LoVo (cell line): ENCODE measurements at regions not wholly inside any gene's neighbourhood (a gene's known extent, or its start where the extent isn't known, plus 50 kb on each side); places are given as distances from the start of the nearest gene placed in this dataset.
"Not testable (repeated sequence)": the region's sequence is repeated elsewhere in the genome, so short reads cannot be mapped to it uniquely, and the experiment has no call there.

Experiments
- DNase-seq: peaks from one replicate; pipeline ENCODE4 v3.0.0-alpha.2; 2016; ENCODE audit warnings: low spot score

DNA sequence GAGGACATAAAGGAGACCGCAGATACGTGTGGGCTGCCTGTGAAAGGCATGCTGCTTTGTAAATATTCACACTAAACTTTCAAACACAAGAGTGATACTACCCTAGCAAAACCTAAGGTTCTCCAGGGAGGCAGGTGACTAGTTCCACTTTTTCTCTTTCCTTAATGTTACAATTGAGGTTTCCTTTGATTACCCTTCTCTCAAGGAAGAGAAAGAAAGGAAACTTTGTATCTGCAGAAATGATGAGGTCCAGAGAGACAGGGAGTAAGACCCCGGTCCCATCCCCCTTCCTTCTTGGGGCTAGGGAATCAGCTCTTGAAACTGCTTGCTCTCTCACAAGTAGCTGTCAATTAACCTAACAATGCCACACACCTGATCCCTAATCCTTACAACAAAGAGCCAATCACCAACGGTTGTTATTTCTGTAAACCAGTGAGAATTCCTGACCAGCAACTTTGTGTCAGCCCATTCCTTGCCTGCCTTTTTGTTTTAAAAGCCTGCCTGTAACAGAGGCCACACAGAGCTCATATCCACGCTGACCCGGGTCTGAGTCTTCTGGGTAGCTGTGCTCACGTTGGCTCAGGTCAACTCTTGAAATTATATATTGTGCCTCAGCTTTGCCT, 754.8 kb upstream of the FRG1 start:
- no peak for DNase-seq

DNA sequence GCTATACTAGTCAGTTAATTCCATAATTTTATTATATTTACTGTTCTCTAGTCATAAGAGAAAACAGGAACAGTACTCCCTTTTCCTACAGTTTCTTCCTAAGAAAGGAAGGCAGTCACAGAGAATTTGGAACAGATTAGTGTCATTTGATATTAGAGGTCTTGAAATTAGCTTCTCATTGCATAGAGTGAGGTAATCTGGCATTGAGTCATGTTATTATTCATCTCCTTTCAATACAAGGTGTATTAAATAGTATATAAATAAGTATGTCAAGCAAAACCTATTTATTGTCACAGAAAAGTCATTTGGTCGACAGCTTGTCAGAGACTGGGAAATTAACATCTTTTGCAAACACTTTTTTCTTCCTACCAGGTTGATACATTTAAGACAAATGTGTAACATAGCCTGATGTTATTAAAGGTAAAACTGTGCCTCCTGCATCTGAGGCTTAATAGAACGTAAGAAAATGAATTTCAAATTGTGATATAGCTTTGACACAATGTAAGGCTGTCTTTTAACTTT, 753.1 kb upstream of the FRG1 start:
- DNase-seq: no peak

DNA sequence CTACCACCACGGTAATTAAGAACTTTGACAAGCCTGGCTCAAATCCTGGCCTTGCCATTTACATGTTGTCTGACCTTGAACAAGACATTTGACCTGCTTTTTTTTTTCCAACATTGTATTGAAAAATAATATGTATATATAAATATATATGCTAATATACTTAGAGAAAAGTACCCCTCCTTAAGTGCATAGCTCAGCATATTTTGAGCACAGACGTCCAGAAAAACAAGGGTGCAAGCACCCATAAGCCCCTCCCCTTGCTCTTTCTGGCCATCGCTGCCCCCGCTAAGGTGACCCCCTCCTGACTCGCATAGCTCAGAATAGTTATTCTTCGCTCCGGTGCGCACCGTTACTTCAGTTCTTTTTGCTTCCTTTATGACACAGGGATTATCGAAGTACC, 742.0 kb upstream of the FRG1 start:
- no peak for DNase-seq

DNA sequence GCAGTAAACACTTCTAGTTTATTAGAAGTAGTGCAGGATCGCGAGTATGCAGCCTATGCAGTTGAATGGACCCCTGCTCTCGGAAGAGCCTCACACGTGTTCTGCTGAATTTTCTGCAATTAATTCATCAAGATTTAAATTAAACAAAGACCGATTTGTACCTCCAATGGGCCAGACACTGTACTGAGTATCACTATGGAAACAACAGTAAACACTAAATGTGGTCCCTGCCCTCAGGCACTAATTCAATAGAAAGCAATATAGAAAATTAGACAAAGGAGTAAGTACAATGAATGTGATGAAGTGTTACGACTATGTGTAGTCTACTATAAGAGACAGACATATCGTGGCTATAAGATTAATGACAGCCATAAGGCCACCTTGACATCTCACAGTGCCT, 740.3 kb upstream of the FRG1 start:
- no peak for DNase-seq

DNA sequence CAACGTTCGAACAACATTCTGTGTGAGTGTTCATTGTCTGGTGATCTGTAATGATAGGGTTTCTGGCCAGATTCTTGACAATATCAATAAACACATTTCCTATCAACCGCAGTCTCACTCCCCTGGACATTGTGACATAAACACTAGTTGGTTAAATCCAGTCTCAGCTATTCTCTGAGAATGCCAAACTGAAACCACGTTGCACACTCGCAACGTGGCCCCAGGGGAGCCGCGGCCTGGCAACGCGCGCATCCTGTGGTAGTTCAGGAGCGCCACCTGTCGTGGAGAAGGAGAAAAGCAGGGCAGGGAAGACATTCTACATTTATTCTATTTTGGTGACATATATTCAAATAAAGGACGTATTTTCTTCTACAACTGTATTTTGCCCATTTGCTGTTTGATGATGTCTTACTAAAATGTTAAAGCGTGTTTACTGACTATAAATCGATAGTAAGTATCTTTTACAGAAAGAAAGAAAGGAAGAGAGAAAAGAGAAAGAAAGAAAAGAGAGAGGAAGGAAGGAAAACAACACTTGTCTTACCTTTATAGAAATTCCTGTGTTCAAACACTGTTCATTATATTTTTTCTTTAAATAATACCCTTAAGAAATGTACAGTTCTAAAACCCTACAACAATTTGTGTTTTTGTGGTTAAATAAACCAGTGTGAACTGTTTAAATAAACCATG, 738.3 kb upstream of the FRG1 start:
- peak; percentile 55 for DNase-seq

DNA sequence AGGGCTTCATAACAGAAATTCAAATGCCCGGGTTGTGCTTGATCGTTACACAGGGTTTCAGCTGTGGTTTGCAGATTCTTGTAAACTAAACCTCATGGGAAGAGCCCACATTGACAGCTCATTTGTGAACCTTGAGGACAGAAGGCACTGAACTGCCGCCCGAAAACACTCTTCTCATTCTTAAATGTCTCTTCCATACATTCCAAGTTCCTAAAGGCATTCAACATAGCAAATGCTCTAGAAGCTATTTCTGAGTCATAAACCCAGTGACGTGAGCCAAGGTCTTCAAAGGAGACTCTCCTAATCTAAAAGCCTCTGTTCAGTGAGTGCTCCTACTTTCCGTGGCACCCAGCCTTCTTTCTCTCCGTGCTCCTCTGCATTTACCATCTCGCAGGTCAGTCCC, 737.8 kb upstream of the FRG1 start:
- DNase-seq: no peak

DNA sequence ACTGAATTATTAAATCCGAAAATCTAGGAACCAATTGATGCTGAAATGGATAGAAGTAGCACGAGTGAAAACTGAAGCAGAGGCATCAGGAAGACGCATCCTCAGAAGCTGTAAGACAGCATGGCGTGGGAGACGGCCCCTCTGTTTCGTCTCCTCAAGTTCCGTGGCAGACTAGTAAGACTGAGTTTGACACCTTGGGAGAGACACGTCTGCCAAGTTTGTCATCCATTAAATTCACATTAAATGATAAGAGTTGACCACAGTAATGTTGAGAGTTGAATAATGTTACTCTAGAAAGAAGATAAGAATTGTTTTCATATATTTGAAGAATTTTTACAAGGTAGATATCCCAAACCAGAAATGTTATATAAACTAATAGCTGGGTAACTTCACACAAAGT, 736.1 kb upstream of the FRG1 start:
- no peak for DNase-seq

DNA sequence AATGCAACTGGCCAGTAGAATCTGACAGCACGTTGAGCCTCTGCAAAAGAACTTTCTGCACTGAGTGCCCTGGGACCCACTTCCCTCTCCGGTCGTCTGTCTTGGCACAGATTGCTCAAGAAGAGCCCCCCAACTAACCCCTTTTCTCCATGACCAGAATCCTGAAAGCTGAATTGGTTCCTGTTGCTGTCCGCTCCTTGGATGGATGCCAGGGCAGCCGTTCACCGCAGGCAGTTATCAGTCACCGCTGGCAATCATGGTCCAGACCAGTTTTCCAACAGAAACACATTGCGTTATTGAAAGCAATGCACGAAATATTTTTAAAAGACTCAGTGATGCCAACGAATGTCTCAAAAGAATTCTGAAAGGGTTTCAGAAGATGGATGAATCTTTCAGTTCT, 733.7 kb upstream of the FRG1 start:
- DNase-seq: no peak

DNA sequence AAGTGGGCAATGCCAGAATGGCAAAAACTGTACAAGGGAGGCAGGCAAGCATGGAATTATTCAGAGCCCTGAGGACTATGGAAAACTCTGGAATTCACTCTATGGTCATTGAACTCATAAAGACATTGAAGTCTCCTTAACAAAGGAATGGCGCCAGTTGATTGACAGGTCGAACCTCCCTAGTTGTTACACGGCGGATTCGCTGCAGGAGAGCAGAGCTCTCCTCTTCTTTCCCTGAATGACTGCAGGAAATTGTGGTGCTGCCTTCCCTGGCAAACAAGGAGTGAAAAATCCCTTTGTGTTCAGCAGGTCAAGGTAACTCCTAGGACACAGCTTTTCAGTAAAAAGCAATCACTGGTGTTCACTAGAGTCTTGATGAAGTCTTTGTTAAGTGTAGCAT, 732.8 kb upstream of the FRG1 start:
- no peak for DNase-seq

DNA sequence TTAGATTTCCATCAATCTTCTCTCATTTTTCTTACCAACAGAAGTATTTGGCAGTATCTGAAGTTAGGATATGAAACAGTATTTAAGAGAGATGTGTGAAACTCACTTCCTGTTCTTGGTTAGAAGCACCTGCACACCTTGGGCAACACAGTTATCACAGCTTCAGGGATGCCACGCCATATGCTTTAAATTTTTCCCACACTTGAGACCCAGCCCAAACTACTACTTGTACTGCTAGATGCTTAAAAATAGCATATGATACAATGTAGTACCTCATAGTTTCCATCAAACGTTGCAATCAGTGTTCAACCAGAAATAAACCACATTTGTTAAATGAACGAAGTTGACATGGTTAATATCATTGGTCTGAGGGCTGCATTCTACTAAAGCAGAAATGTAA, 725.1 kb upstream of the FRG1 start:
- no peak for DNase-seq

DNA sequence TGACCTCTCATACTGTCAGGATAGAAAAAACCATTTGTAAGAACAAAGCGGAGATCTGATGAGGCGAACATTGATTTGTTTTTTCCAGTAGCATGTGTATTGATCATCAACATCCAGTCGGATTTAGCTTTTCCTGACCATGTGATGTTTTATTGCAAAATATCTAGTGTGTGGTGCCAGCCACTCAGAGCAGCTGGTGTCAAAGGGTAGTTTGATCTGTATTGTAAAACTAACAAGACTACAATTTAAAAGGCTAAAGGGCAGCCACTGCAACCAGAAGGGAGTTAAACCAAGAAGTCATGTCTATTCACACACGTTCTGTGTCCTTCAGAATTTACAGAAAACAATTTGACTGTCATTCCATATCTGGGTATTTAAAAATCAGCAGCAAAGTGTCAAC, 719.0 kb upstream of the FRG1 start:
- DNase-seq: no peak

DNA sequence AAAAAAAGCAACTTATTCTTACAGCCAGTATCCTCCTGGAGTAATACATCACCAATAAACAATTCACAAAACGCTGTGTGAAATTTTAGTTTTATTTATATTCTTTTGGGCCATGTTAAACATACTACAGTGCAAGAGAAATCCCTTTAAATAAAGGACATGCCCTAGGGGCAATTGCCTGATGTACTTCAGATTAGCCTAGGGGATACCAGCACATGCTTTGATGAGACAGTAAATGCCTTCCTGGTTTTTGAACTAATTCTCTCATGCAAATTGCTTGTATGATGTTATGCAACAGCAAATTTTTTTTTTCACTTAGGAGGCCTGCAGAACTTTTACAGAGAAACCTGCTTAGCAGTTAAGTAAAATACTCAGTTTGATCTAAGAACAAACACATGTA, 711.9 kb upstream of the FRG1 start:
- no peak for DNase-seq

DNA sequence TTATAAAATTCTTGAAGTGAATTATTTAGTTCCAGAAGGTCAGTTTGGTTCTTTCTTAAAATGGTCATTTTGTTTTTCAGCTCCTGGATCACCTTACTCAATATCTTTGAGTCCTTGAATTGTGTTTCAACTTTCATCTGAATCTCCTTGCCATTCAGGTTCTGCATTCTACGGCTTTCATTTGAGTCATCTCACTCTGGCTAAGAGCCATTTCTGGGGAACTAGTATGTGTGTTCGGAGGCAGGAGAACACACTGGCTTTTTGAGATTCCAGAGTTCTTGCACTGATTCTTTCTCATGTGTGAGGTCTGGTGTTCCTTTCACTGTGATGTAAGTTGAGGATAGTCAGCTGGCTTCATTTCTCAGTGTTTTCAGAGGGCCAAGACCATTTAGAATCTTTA, 708.4 kb upstream of the FRG1 start:
- no peak for DNase-seq

DNA sequence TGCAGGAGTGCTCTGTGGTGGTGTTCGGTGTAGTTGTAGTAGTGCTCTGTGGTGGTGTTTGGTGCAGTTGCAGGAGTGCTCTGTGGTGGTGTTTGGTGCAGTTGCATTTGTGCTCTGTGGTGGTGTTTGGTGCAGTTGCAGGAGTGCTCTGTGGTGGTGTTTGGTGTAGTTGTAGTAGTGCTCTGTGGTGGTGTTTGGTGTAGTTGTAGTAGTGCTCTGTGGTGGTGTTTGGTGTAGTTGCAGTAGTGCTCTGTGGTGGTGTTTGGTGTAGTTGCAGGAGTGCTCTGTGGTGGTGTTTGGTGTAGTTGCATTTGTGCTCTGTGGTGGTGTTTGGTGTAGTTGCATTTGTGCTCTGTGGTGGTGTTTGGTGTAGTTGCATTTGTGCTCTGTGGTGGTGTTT, 706.9 kb upstream of the FRG1 start:
- DNase-seq: not testable (repeated sequence)

DNA sequence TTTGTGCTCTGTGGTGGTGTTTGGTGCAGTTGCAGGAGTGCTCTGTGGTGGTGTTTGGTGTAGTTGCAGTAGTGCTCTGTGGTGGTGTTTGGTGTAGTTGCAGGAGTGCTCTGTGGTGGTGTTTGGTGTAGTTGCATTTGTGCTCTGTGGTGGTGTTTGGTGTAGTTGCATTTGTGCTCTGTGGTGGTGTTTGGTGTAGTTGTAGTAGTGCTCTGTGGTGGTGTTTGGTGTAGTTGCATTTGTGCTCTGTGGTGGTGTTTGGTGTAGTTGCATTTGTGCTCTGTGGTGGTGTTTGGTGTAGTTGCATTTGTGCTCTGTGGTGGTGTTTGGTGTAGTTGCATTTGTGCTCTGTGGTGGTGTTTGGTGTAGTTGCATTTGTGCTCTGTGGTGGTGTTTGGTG, 705.7 kb upstream of the FRG1 start:
- DNase-seq: not testable (repeated sequence)

DNA sequence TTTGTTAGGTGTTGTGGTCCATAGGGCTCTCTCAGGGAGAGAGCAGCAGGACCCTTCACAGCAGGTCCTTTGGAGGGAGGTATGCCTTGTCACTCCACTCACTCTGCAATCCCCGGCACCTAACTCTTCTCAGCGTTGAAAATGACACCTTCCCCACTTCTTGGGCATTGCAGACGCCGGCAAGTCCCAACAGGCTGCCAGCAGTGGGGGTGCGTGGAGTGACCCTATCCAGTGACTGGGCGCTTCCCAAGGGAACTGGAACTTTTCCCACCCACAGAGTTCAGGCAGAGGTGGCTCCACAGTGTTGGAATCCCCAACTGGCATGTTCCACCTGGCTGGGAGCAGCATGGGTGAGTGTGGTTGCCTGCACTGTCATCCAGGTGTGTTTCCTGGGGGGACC, 705.1 kb upstream of the FRG1 start:
- DNase-seq: no peak

DNA sequence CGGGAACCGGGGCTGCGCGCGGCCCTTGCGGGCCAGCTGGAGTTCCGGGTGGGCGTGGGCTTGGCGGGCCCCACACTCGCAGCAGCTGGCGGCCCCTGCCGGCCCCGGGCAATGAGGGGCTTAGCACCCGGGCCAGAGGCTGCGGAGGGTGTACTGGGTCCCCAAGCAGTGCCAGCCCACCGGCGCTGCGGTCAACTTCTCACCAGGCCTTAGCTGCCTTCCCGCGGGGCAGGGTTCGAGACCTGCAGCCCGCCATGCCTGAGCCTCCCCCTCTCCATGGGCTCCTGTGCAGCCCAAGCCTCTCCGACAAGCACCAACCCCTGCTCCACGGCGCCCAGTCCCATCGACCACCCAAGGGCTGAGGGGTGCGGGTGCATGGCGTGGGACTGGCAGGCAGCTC, 704.4 kb upstream of the FRG1 start:
- DNase-seq: not testable (repeated sequence)

DNA sequence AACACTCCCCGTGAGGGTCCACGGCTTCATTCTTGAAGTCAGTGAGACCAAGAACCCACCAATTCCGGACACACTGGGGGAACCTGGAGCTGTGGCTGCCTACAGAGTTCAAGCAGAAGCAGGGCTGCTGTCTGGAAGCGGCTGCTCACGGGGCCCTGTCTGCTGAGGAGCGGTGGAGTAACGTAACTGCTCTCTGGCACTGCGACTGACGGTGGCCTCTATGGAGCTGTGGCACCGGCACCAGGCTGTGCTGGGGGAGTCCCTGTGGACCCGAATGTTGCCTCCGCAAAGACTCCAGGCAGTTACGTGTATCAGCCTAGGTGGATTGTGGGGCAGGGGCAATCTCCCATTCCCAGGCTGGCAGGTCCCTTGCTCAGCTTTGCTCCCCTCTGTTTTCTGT, 703.3 kb upstream of the FRG1 start:
- no peak for DNase-seq

DNA sequence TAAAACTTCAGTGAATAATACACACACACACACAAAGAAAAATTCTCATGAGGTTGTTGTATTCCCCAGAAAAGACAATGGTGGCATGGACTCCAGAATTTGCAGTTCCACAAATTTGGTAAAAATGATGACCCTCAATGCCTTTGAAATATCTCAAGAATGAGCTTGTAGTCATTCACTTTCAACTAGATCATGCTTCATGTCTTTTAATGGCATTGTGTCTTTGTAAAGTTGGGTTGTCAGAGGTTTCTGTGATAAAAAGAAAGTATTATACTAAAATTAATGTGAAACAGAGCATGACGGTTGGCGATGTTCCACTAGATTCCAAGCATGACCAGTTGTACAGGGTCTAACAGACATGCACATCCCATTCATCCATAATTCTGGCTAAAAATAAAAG, 685.0 kb upstream of the FRG1 start:
- no peak for DNase-seq

DNA sequence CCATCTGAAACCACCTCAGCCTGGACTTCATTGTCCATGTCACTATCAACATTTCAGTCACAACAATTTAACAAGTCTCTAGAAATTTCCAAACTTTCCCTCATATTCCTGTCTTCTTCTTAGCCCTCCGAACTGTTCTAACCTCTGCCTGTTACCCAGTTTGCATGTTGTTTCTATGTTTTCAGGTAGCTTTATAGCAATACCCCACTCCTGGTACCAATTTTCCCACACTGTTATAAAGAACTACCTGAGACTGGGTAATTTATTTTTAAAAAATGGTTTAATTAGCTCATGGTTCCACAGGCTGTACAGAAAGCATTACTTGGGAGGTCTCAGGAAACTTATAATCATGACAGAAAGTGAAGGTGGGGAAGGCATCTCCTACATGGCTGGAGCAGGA, 679.2 kb upstream of the FRG1 start:
- DNase-seq: no peak

DNA sequence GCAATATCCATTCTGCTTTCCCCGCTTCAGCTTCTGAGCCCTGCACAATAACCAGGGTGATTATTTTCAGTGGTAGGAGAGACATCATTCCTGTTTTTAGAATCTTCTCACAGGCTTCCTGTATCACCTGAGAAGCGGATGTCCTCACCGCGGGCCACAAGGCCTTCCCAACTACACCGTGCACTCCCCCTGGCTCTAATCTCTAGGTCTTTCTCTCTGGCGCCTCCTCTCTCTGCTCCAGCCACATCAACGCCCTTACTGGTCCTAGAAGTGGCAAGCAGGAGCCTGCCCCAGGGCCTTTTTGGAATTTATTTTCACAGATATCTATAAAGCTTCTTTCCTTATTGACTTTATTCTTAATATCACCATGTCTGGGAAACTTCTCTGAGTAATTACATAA, 675.2 kb upstream of the FRG1 start:
- DNase-seq: no peak

DNA sequence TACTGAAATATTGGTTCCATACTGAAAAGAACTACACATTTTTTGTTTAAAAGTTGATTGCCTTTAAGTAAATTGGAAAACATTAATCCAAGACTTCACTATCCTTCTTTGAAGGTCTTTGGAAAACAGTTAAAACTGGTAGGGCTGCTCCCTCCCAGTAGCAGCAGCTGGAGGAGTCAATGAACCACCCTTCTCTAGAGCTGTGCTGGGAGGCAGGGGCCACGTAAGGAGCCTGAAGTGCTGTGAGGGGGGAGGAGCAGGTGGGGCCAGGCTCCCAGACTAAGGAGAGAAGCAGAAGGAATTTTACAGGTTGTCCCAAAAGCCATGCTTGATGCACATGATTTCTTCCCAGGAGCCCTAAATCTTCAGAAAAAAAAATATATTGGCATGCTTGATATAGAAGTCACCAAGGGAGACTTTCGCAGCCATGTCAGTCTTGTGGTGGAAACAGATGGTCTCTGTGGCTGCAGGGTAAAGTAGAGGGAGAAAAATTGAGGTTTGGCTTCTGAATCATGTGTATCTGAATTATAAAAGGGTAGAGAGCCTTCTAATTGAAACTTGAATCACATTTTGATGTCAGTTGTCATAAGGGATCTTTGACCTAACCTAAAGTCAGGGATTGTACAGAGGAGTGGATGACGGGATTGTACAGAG, 673.2 kb upstream of the FRG1 start:
- DNase-seq: no peak

DNA sequence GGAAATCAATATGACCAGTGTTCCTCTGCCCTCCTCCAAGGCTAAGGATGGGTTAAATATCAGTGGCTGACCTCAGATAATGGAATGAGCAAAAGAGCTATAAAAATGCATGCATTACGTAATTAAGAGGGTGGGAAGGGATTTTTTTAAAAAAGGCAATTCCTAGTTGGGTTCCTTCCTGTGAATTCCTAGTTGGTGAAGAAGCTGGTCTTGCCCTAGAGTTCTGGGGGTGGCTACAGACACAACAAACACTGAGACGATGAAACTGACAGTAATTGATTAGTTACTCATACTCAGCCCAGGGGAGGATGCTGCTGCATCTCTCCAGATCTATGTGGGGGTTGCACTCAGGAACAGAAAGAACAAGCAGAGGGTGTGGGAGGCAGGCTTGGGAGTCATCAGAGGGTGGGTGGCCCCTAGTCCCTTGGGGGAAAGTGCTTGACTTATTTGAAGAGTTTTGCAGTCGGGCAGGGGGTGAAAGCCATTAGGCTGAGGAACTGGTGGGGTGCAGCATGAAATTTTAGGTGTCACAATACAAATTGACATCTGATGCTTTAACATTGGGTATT, 662.0 kb upstream of the FRG1 start:
- no peak for DNase-seq
